ENCODE measurements at regions not wholly inside any gene's neighbourhood (a gene's known extent, or its start where the extent isn't known, plus 50 kb on each side); places are given as distances from the start of the nearest gene placed in this dataset.

- no peak for DNase-seq
- H3K27me3 Mint-ChIP-seq (ENCODE audit: low read depth): no peaks in the 10 kb centered on the region
- peaks cover 13% of the 10 kb centered on the region for H3K9me3 Mint-ChIP-seq
- no peaks in the 10 kb centered on the region for H3K4me1 Mint-ChIP-seq (ENCODE audit: low read depth)
- no peak for ATAC-seq
- H3K4me3 Mint-ChIP-seq: no peak overlapping the region
- no peaks in the 10 kb centered on the region for H3K36me3 Mint-ChIP-seq (ENCODE audit: insufficient read depth)
Observed at GRCh38 chr11:80379620-80380278, 938.9 kb upstream of the TENM4 start.

- Mint-ChIP-seq H3K9me3 (peaks cover 19% of the 10 kb centered on the region), H3K4me1 (ENCODE audit: low read depth) (no peaks in the 10 kb centered on the region), H3K27me3 (ENCODE audit: low read depth) (no peaks in the 10 kb centered on the region), H3K4me3 (no peak overlapping the region), H3K36me3 (ENCODE audit: insufficient read depth) (no peaks in the 10 kb centered on the region)
- DNase-seq (no peak), ATAC-seq (no peak)
Observed at GRCh38 chr11:80371931-80372330, 931.1 kb upstream of the TENM4 start.

GRCh38 chr11:80365980-80366379 lies 925.1 kb upstream of the TENM4 start:
- Mint-ChIP-seq H3K36me3 (ENCODE audit: insufficient read depth) (no peaks in the 10 kb centered on the region), H3K9me3 (peaks cover 3% of the 10 kb centered on the region), H3K4me3 (no peak overlapping the region), H3K27me3 (ENCODE audit: low read depth) (no peaks in the 10 kb centered on the region), H3K4me1 (ENCODE audit: low read depth) (no peaks in the 10 kb centered on the region)
- ATAC-seq (no peak), DNase-seq (no peak)

- ATAC-seq (no peak), DNase-seq (no peak)
- Mint-ChIP-seq H3K27me3 (ENCODE audit: low read depth) (no peaks in the 10 kb centered on the region), H3K4me3 (no peak overlapping the region), H3K36me3 (ENCODE audit: insufficient read depth) (no peaks in the 10 kb centered on the region), H3K4me1 (ENCODE audit: low read depth) (no peaks in the 10 kb centered on the region), H3K9me3 (peaks cover 3% of the 10 kb centered on the region)
Observed at GRCh38 chr11:80365076-80365725, 924.4 kb upstream of the TENM4 start.

- H3K27me3 Mint-ChIP-seq (ENCODE audit: low read depth): no peaks in the 10 kb centered on the region
- ATAC-seq (no peak), DNase-seq (no peak)
- H3K4me3 Mint-ChIP-seq: no peak overlapping the region
- H3K9me3 Mint-ChIP-seq: peaks cover 4% of the 10 kb centered on the region
- H3K4me1 Mint-ChIP-seq (ENCODE audit: low read depth): no peaks in the 10 kb centered on the region
- no peaks in the 10 kb centered on the region for H3K36me3 Mint-ChIP-seq (ENCODE audit: insufficient read depth)
Observed at GRCh38 chr11:80362563-80363340, 921.9 kb upstream of the TENM4 start.

- H3K27me3 Mint-ChIP-seq (ENCODE audit: low read depth): no peaks in the 10 kb centered on the region
- DNase-seq: no peak
- H3K4me1 Mint-ChIP-seq (ENCODE audit: low read depth): no peaks in the 10 kb centered on the region
- H3K36me3 Mint-ChIP-seq (ENCODE audit: insufficient read depth): no peaks in the 10 kb centered on the region
- H3K9me3 Mint-ChIP-seq: peaks cover 15% of the 10 kb centered on the region
- no peak overlapping the region for H3K4me3 Mint-ChIP-seq
- no peak for ATAC-seq
Observed at GRCh38 chr11:80355251-80355650, 914.4 kb upstream of the TENM4 start.

GRCh38 chr11:80350541-80350940 lies 909.7 kb upstream of the TENM4 start:
- no peak for DNase-seq
- Mint-ChIP-seq H3K4me3 (no peak overlapping the region), H3K27me3 (ENCODE audit: low read depth) (no peaks in the 10 kb centered on the region), H3K9me3 (peaks cover 7% of the 10 kb centered on the region), H3K36me3 (ENCODE audit: insufficient read depth) (no peaks in the 10 kb centered on the region), H3K4me1 (ENCODE audit: low read depth) (no peaks in the 10 kb centered on the region)
- no peak for ATAC-seq

- no peaks in the 10 kb centered on the region for H3K27me3 Mint-ChIP-seq (ENCODE audit: low read depth)
- no peak for DNase-seq
- H3K9me3 Mint-ChIP-seq: peaks cover 7% of the 10 kb centered on the region
- no peaks in the 10 kb centered on the region for H3K36me3 Mint-ChIP-seq (ENCODE audit: insufficient read depth)
- ATAC-seq: no peak
- no peak overlapping the region for H3K4me3 Mint-ChIP-seq
- H3K4me1 Mint-ChIP-seq (ENCODE audit: low read depth): no peaks in the 10 kb centered on the region
Observed at GRCh38 chr11:80349997-80350396, 909.2 kb upstream of the TENM4 start.

- Mint-ChIP-seq H3K36me3 (ENCODE audit: insufficient read depth) (no peaks in the 10 kb centered on the region), H3K4me3 (no peak overlapping the region)
Observed at GRCh38 chr11:80346353-80347059, 905.7 kb upstream of the TENM4 start.

GRCh38 chr11:80343436-80343835 lies 902.6 kb upstream of the TENM4 start:
- DNase-seq (no peak), ATAC-seq (no peak)
- Mint-ChIP-seq H3K4me3 (no peak overlapping the region), H3K9me3 (peaks cover 11% of the 10 kb centered on the region), H3K4me1 (ENCODE audit: low read depth) (no peaks in the 10 kb centered on the region), H3K27me3 (ENCODE audit: low read depth) (no peaks in the 10 kb centered on the region), H3K36me3 (ENCODE audit: insufficient read depth) (no peaks in the 10 kb centered on the region)

More at GRCh38 chr11:80346353-80347059, 905.7 kb upstream of the TENM4 start:
- ATAC-seq: no peak
- Mint-ChIP-seq H3K27me3 (ENCODE audit: low read depth) (no peaks in the 10 kb centered on the region), H3K4me1 (ENCODE audit: low read depth) (no peaks in the 10 kb centered on the region), H3K9me3 (peaks cover 4% of the 10 kb centered on the region)
- DNase-seq: no peak

- no peaks in the 10 kb centered on the region for H3K4me1 Mint-ChIP-seq (ENCODE audit: low read depth)
- H3K36me3 Mint-ChIP-seq (ENCODE audit: insufficient read depth): no peaks in the 10 kb centered on the region
- ATAC-seq: no peak
- no peak for DNase-seq
- no peak overlapping the region for H3K4me3 Mint-ChIP-seq
- H3K27me3 Mint-ChIP-seq (ENCODE audit: low read depth): no peaks in the 10 kb centered on the region
- peaks cover 14% of the 10 kb centered on the region for H3K9me3 Mint-ChIP-seq
Observed at GRCh38 chr11:80338231-80338630, 897.4 kb upstream of the TENM4 start.

GRCh38 chr11:80331694-80332093 lies 890.9 kb upstream of the TENM4 start:
- DNase-seq (no peak), ATAC-seq (no peak)
- Mint-ChIP-seq H3K27me3 (ENCODE audit: low read depth) (no peaks in the 10 kb centered on the region), H3K4me1 (ENCODE audit: low read depth) (no peaks in the 10 kb centered on the region), H3K9me3 (peaks cover 9% of the 10 kb centered on the region), H3K36me3 (ENCODE audit: insufficient read depth) (no peaks in the 10 kb centered on the region), H3K4me3 (no peak overlapping the region)

GRCh38 chr11:80330264-80330663 lies 889.4 kb upstream of the TENM4 start:
- Mint-ChIP-seq H3K27me3 (ENCODE audit: low read depth) (no peaks in the 10 kb centered on the region), H3K4me3 (no peak overlapping the region), H3K9me3 (peaks cover 13% of the 10 kb centered on the region), H3K36me3 (ENCODE audit: insufficient read depth) (no peaks in the 10 kb centered on the region), H3K4me1 (ENCODE audit: low read depth) (no peaks in the 10 kb centered on the region)
- ATAC-seq (no peak), DNase-seq (no peak)

GRCh38 chr11:80328774-80329173 lies 887.9 kb upstream of the TENM4 start:
- no peaks in the 10 kb centered on the region for H3K4me1 Mint-ChIP-seq (ENCODE audit: low read depth)

More at GRCh38 chr11:80328774-80329173, 887.9 kb upstream of the TENM4 start:
- ATAC-seq (no peak), DNase-seq (no peak)
- Mint-ChIP-seq H3K4me3 (no peak overlapping the region), H3K36me3 (ENCODE audit: insufficient read depth) (no peaks in the 10 kb centered on the region), H3K9me3 (peaks cover 13% of the 10 kb centered on the region), H3K27me3 (ENCODE audit: low read depth) (no peaks in the 10 kb centered on the region)

All from activated T-cell treated with anti-CD3 and anti-CD28 coated beads, Interleukin-2, amount 50 U/mL, for 4 hours (primary cell).